Karpas-422 (cell line): ENCODE measurements at regions not wholly inside any gene's neighbourhood (a gene's known extent, or its start where the extent isn't known, plus 50 kb on each side); places are given as distances from the start of the nearest gene placed in this dataset.

Source experiments
- DNase-seq: peaks from one replicate; pipeline ENCODE4 v3.0.0-alpha.2; 2015
- H2AFZ ChIP-seq: fragments of 200-600 bp; sonication (generic); 2 replicates; pipeline ENCODE4 v1.6.1; 2014; ENCODE audit warnings: antibody characterized with exemption, low read length, mixed read lengths
- H3K27ac ChIP-seq: fragments of 200-600 bp; sonication (generic); 2 replicates; pipeline ENCODE4 v1.5.1; 2014; ENCODE audit warnings: mild to moderate bottlenecking, low read length, moderate library complexity
- H3K27me3 ChIP-seq: fragments of 200-600 bp; sonication (generic); 2 replicates; pipeline ENCODE4 v1.6.1; 2014; ENCODE audit warnings: low read length, mixed read lengths
- H3K36me3 ChIP-seq: fragments of 200-600 bp; sonication (generic); 2 replicates; pipeline ENCODE4 v1.6.1; 2014; ENCODE audit warnings: low read length, mixed read lengths; ENCODE audit not compliant: insufficient read depth
- H3K4me1 ChIP-seq: fragments of 200-600 bp; sonication (generic); 2 replicates; pipeline ENCODE4 v1.6.1; 2014; ENCODE audit warnings: mild to moderate bottlenecking, low read length, mixed read lengths
- H3K4me2 ChIP-seq: fragments of 200-600 bp; sonication (generic); 2 replicates; pipeline ENCODE4 v1.6.1; 2014; ENCODE audit warnings: low read length, low read depth, mild to moderate bottlenecking; ENCODE audit not compliant: poor library complexity, severe bottlenecking
- H3K4me3 ChIP-seq: fragments of 200-600 bp; sonication (generic); 2 replicates; pipeline ENCODE4 v1.5.1; 2014; ENCODE audit warnings: mild to moderate bottlenecking, antibody characterized with exemption, low read length, mixed read lengths
- H3K79me2 ChIP-seq: fragments of 200-600 bp; sonication (generic); 2 replicates; pipeline ENCODE4 v1.6.1; 2014; ENCODE audit warnings: mild to moderate bottlenecking, low read length, mixed read lengths
- H3K9ac ChIP-seq: fragments of 200-600 bp; sonication (generic); 2 replicates; pipeline ENCODE4 v1.6.0; 2014; ENCODE audit warnings: low read length
- H3K9me2 ChIP-seq: fragments of 200-600 bp; sonication (generic), shearing (Covaris generic); replicated peaks from 2 replicates; pipeline ENCODE4 v1.6.0; 2014; ENCODE audit warnings: mild to moderate bottlenecking, low read length, moderate library complexity; ENCODE audit not compliant: insufficient read depth
- H3K9me3 ChIP-seq: fragments of 300-700, 200-600 bp; sonication (generic); 2 replicates; pipeline ENCODE4 v1.6.1; 2014; ENCODE audit warnings: low read length, mixed read lengths
- H4K20me1 ChIP-seq: fragments of 200-600 bp; sonication (generic); 2 replicates; pipeline ENCODE4 v1.6.1; 2014; ENCODE audit warnings: mild to moderate bottlenecking, antibody characterized with exemption, low read length, low read depth; ENCODE audit not compliant: insufficient read depth

DNA sequence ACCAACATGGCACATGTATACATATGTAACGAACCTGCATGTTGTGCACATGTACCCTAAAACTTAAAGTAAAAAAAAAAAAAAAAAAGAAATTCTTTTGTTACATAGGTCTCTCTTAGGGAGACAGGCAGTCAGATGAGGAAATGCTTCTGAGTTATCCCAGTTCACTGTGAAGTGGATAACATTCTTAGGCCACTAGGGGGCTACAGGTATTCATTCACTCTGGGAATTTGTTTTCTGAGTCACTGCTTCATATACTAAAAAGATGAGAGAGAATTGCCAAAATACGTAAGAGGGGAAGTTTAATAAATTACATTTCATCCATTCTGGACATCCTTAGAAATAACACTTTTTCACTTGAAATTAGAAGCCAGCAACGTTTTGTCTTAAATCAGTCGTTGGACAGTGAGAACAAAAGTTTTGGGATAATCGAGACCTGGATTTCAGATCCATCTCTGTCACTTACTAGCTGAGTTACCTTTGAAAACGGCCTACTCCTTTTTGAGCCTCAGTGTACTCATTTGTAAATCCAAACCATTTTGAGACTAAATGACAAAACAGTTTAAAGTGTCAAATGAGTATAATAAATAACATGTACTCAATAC lies 738.4 kb upstream of the ALCAM start:
- Histone ChIP-seq H2AFZ (no peak overlapping the region), H3K4me2 (no peak overlapping the region)
- DNase-seq: peak; percentile 72

GRCh38 chr3:104629038-104629437 lies 737.7 kb upstream of the ALCAM start:
- Histone ChIP-seq H3K27ac (no peak overlapping the region), H3K4me2 (no peak overlapping the region), H2AFZ (no peak overlapping the region), H3K9ac (no peak overlapping the region), H3K4me3 (no peak overlapping the region), H4K20me1 (no peaks in the 10 kb centered on the region), H3K79me2 (no peaks in the 10 kb centered on the region), H3K9me2 (no peaks in the 10 kb centered on the region), H3K9me3 (no peaks in the 10 kb centered on the region), H3K27me3 (no peaks in the 10 kb centered on the region), H3K4me1 (no peaks in the 10 kb centered on the region), H3K36me3 (no peaks in the 10 kb centered on the region)
- DNase-seq: no peak

More for the DNA sequence above, 738.4 kb upstream of the ALCAM start:
- no peaks in the 10 kb centered on the region for H4K20me1 ChIP-seq
- no peak overlapping the region for H3K9ac ChIP-seq
- no peaks in the 10 kb centered on the region for H3K4me1 ChIP-seq
- H3K79me2 ChIP-seq: no peaks in the 10 kb centered on the region
- no peaks in the 10 kb centered on the region for H3K9me2 ChIP-seq
- no peaks in the 10 kb centered on the region for H3K27me3 ChIP-seq
- H3K4me3 ChIP-seq: no peak overlapping the region
- H3K36me3 ChIP-seq: no peaks in the 10 kb centered on the region
- H3K9me3 ChIP-seq: no peaks in the 10 kb centered on the region
- no peak overlapping the region for H3K27ac ChIP-seq

- Histone ChIP-seq H3K36me3 (no peaks in the 10 kb centered on the region), H2AFZ (no peak overlapping the region), H3K9me2 (no peaks in the 10 kb centered on the region), H3K4me1 (no peaks in the 10 kb centered on the region), H3K9ac (no peak overlapping the region), H3K4me2 (no peak overlapping the region), H3K4me3 (no peak overlapping the region), H3K79me2 (no peaks in the 10 kb centered on the region), H4K20me1 (no peaks in the 10 kb centered on the region), H3K27ac (no peak overlapping the region), H3K27me3 (no peaks in the 10 kb centered on the region), H3K9me3 (no peaks in the 10 kb centered on the region)
- DNase-seq: no peak
These were observed 735.5 kb upstream of the ALCAM start for GRCh38 chr3:104631254-104631653.

DNA sequence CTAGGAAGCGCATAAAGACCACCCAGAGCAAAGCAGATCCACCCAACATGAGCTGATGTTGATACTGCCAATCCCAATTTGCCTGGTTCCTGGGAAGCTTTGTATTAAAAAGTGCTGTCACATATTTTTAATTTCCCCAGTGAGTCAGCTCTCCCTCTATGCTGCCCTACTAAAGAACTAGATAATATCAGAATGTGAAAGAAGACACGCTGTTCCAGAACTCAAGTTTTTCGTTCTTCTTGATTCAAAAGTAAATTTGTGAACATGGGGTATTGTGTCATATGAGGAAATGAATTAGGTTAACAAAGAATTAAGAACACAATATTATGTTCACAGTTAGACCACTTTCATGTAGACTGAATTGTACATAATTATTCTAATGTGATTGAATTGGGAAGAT lies 734.2 kb upstream of the ALCAM start:
- Histone ChIP-seq H3K4me3 (no peak overlapping the region), H3K9me2 (no peaks in the 10 kb centered on the region), H3K9ac (no peak overlapping the region), H3K36me3 (no peaks in the 10 kb centered on the region), H3K79me2 (no peaks in the 10 kb centered on the region), H3K9me3 (no peaks in the 10 kb centered on the region), H3K4me1 (no peaks in the 10 kb centered on the region), H4K20me1 (no peaks in the 10 kb centered on the region), H2AFZ (no peak overlapping the region), H3K27ac (no peak overlapping the region), H3K27me3 (no peaks in the 10 kb centered on the region), H3K4me2 (no peak overlapping the region)
- no peak for DNase-seq

GRCh38 chr3:104632947-104633346 lies 733.8 kb upstream of the ALCAM start:
- Histone ChIP-seq H3K4me1 (no peaks in the 10 kb centered on the region), H3K27ac (no peak overlapping the region), H3K27me3 (no peaks in the 10 kb centered on the region), H3K9ac (no peak overlapping the region), H4K20me1 (no peaks in the 10 kb centered on the region), H3K36me3 (no peaks in the 10 kb centered on the region), H3K4me3 (no peak overlapping the region), H2AFZ (no peak overlapping the region), H3K79me2 (no peaks in the 10 kb centered on the region), H3K9me3 (no peaks in the 10 kb centered on the region), H3K9me2 (no peaks in the 10 kb centered on the region), H3K4me2 (no peak overlapping the region)
- no peak for DNase-seq

GRCh38 chr3:104635872-104636580 lies 730.7 kb upstream of the ALCAM start:
- H3K27ac ChIP-seq: no peak overlapping the region
- peak; percentile 47 for DNase-seq
- no peak overlapping the region for H3K4me3 ChIP-seq

GRCh38 chr3:104642827-104643226 lies 723.9 kb upstream of the ALCAM start:
- Histone ChIP-seq H3K4me3 (no peak overlapping the region), H3K4me2 (no peak overlapping the region), H3K9ac (no peak overlapping the region), H3K36me3 (no peaks in the 10 kb centered on the region), H3K9me3 (no peaks in the 10 kb centered on the region), H3K27me3 (no peaks in the 10 kb centered on the region), H2AFZ (no peak overlapping the region), H3K79me2 (no peaks in the 10 kb centered on the region), H3K4me1 (no peaks in the 10 kb centered on the region), H4K20me1 (no peaks in the 10 kb centered on the region), H3K9me2 (no peaks in the 10 kb centered on the region), H3K27ac (no peak overlapping the region)
- DNase-seq: no peak

More at GRCh38 chr3:104635872-104636580, 730.7 kb upstream of the ALCAM start:
- Histone ChIP-seq H3K79me2 (no peaks in the 10 kb centered on the region), H3K36me3 (no peaks in the 10 kb centered on the region), H4K20me1 (no peaks in the 10 kb centered on the region), H3K9me2 (no peaks in the 10 kb centered on the region), H3K4me2 (no peak overlapping the region), H3K9me3 (no peaks in the 10 kb centered on the region), H3K4me1 (no peaks in the 10 kb centered on the region), H3K9ac (no peak overlapping the region), H2AFZ (no peak overlapping the region), H3K27me3 (no peaks in the 10 kb centered on the region)

DNA sequence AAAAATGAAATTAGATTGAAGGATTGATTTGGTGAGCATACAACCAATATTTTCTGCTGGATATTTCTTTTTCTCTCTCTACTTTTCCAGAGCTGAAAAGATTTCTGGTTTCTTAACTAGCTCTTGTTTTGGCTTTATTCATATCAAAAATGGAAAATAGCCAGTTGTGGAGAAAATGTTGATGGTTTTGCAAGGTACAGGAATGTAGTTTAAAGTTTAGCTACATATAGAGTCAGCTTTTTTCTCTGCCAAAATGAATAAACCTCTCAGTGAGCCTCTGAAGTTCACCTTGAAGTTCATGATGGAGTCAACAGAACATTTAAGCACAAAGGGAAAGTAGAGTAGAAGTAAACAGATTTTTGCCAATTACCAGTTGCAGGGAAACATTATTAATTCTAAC lies 720.5 kb upstream of the ALCAM start:
- no peaks in the 10 kb centered on the region for H3K79me2 ChIP-seq
- no peaks in the 10 kb centered on the region; the same call in 1 of the 2 replicates for H3K9me2 ChIP-seq
- no peak for DNase-seq
- H3K4me3 ChIP-seq: no peak overlapping the region
- H3K4me1 ChIP-seq: no peaks in the 10 kb centered on the region
- no peak overlapping the region for H3K9ac ChIP-seq
- H3K27me3 ChIP-seq: no peaks in the 10 kb centered on the region
- H3K4me2 ChIP-seq: no peak overlapping the region
- H3K36me3 ChIP-seq: no peaks in the 10 kb centered on the region
- no peak overlapping the region for H2AFZ ChIP-seq
- H4K20me1 ChIP-seq: no peaks in the 10 kb centered on the region
- no peaks in the 10 kb centered on the region for H3K9me3 ChIP-seq
- no peak overlapping the region for H3K27ac ChIP-seq
